Caco-2 (cell line): ENCODE measurements at regions not wholly inside any gene's neighbourhood (a gene's known extent, or its start where the extent isn't known, plus 50 kb on each side); places are given as distances from the start of the nearest gene placed in this dataset.

Source experiments
- BruUV-seq: library from RNA; stranded (reverse); fragments of 400-500 nt; replicated peaks from 2 replicates; lab custom pipeline; 2021; lab: Mats Ljungman, UMichigan
- CTCF ChIA-PET: fragments of 300-600 bp; sonication (Branson Sonifier 250); formaldehyde crosslinking; loops from one replicate; lab custom pipeline; 2022; ENCODE audit warnings: antibody characterized with exemption; lab: Charles Lee
- POLR2A ChIA-PET: fragments of 300-600 bp; sonication (Branson Sonifier 250); formaldehyde crosslinking; loops from one replicate; lab custom pipeline; 2022; ENCODE audit warnings: antibody characterized with exemption; lab: Charles Lee
- DNase-seq, 2 experiments: peaks; one replicate each; pipeline versions ENCODE4 v3.0.0 to v3.0.0-alpha.2; 2020 to 2022
- H3K27me3 ChIP-seq: replicated peaks from 2 replicates; pipeline ENCODE4 v1.6.0; 2011; ENCODE audit warnings: low read length; ENCODE audit not compliant: control insufficient read depth, insufficient read depth
- H3K36me3 ChIP-seq: 2 replicates; pipeline ENCODE4 v1.5.1; 2011; ENCODE audit warnings: low read length; ENCODE audit not compliant: control insufficient read depth, insufficient read depth
- H3K4me1 ChIP-seq: fragments of 250-450 bp; sonication (Bioruptor Pico); 2 replicates; pipeline ENCODE4 v1.5.1; 2020; ENCODE audit warnings: mild to moderate bottlenecking
- H3K4me3 ChIP-seq: 2 replicates; pipeline ENCODE4 v1.5.1; 2011; ENCODE audit warnings: low read depth, mild to moderate bottlenecking, control low read depth, low read length
- H3K9me3 ChIP-seq: fragments of 250-450 bp; sonication (Bioruptor Pico); 2 replicates; pipeline ENCODE4 v1.5.1; 2020; ENCODE audit warnings: mild to moderate bottlenecking, moderate library complexity
- H3K27ac Mint-ChIP-seq: one replicate; pipeline ENCODE4 v1.8.0; 2022; ENCODE audit warnings: mixed read lengths; ENCODE audit not compliant: unreplicated experiment
- H3K27me3 Mint-ChIP-seq: one replicate; pipeline ENCODE4 v1.8.0; 2022; ENCODE audit warnings: mixed read lengths; ENCODE audit not compliant: insufficient read depth, unreplicated experiment
- H3K36me3 Mint-ChIP-seq: one replicate; pipeline ENCODE4 v1.8.0; 2022; ENCODE audit warnings: mild to moderate bottlenecking, mixed read lengths; ENCODE audit not compliant: insufficient read depth, unreplicated experiment
- H3K4me1 Mint-ChIP-seq: one replicate; pipeline ENCODE4 v1.8.0; 2022; ENCODE audit warnings: low read depth, mixed read lengths; ENCODE audit not compliant: unreplicated experiment
- H3K4me3 Mint-ChIP-seq: one replicate; pipeline ENCODE4 v1.8.0; 2022; ENCODE audit warnings: mild to moderate bottlenecking, moderate library complexity, mixed read lengths; ENCODE audit not compliant: unreplicated experiment
- H3K9me3 Mint-ChIP-seq: one replicate; pipeline ENCODE4 v1.8.0; 2022; ENCODE audit warnings: mixed read lengths; ENCODE audit not compliant: unreplicated experiment
- intact Hi-C: fragments of 100-400 bp; cut with micrococcal nuclease; formaldehyde crosslinking; loops from one replicate; pipeline ENCODE4 v1.10.0; 2022; ENCODE audit not compliant: unreplicated experiment
- TF ChIP-seq, protein P1 (sequence below), 2 experiments: fragments of 200-600 bp in 1 of 2; IDR thresholded peaks; 1 replicate in 1 of 2; 2 replicates in 1 of 2; pipeline versions ENCODE4 v1.5.1 to v1.8.0; 2011 to 2022; ENCODE audit warnings: antibody characterized with exemption in 1 of 2, control low read depth in 1 of 2, inconsistent platforms in 1 of 2, low read depth in 1 of 2, low read length in 1 of 2, mild to moderate bottlenecking in 1 of 2, moderate library complexity in 1 of 2; ENCODE audit not compliant: insufficient read depth in 1 of 2, severe bottlenecking in 1 of 2, unreplicated experiment in 1 of 2

DNA sequence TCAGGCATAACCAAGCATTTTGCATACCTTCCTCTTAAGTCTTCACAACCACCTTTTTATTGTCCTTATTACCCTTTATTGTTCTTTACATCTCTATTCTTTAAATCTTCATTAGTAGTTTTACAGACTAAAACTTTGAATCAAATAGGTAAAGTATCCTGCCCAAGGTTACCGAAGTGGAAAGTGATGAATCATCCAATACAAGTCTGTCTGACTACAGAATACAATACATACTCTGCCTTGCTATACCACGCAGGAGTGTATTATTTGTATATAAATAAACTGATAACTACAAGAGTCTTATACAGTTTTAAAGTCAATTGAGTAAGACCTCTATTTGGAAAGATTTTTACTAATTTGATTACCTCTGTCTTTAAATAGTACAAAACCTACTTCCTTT lies 196.0 kb downstream of the ZEB2 start:
- Mint-ChIP-seq H3K4me3 (no peak overlapping the region), H3K27ac (no peak overlapping the region), H3K9me3 (no peaks in the 10 kb centered on the region), H3K36me3 (no peaks in the 10 kb centered on the region), H3K27me3 (no peaks in the 10 kb centered on the region), H3K4me1 (peaks cover 11% of the 10 kb centered on the region)
- ChIA-PET POLR2A (interaction anchor here (0.6 kb wide), 1 partner anchor 10 kb away, joined by 3 read pairs; no protein-coding TSS in a partner anchor), CTCF (no interaction called here)
- Histone ChIP-seq H3K4me1 (no peaks in the 10 kb centered on the region; the same call in 1 of the 2 replicates), H3K36me3 (no peaks in the 10 kb centered on the region), H3K27me3 (no peaks in the 10 kb centered on the region), H3K4me3 (no peak overlapping the region), H3K9me3 (no peaks in the 10 kb centered on the region)
- TF ChIP-seq, protein P1, sequence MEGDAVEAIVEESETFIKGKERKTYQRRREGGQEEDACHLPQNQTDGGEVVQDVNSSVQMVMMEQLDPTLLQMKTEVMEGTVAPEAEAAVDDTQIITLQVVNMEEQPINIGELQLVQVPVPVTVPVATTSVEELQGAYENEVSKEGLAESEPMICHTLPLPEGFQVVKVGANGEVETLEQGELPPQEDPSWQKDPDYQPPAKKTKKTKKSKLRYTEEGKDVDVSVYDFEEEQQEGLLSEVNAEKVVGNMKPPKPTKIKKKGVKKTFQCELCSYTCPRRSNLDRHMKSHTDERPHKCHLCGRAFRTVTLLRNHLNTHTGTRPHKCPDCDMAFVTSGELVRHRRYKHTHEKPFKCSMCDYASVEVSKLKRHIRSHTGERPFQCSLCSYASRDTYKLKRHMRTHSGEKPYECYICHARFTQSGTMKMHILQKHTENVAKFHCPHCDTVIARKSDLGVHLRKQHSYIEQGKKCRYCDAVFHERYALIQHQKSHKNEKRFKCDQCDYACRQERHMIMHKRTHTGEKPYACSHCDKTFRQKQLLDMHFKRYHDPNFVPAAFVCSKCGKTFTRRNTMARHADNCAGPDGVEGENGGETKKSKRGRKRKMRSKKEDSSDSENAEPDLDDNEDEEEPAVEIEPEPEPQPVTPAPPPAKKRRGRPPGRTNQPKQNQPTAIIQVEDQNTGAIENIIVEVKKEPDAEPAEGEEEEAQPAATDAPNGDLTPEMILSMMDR (IDR thresholded peaks at IDR 0.05; ENCODE audit: insufficient read depth in 1 of 2, low read depth in 1 of 2, low read length in 1 of 2, severe bottlenecking in 1 of 2, unreplicated experiment in 1 of 2), result no peak
- intact Hi-C loops, result no loop called here
- BruUV-seq, result no TSS peak
- no peak for DNase-seq

DNA sequence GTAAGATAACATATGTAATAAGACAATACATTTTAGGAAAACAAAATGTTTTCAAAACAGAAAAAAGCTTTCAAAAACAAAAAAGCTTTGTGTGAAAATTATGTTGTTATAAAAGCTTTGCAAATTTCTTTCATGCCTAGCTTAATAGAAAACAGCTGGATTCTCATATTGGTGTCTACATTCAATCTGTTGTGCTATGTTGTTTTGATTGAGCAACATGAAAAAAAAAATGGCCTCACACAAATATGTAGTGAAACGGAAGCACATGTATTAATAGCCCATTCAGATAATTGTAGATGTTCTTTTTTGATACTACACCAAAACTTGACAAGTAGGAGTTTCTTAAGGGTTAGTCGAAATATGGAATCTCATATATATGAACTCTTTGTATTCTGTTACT lies 197.5 kb downstream of the ZEB2 start:
- Mint-ChIP-seq H3K4me1 (peaks cover 10% of the 10 kb centered on the region), H3K27ac (no peak overlapping the region), H3K27me3 (no peaks in the 10 kb centered on the region), H3K9me3 (no peaks in the 10 kb centered on the region), H3K36me3 (no peaks in the 10 kb centered on the region), H3K4me3 (no peak overlapping the region)
- ChIA-PET CTCF (no interaction called here), POLR2A (no interaction called here)
- Histone ChIP-seq H3K9me3 (no peaks in the 10 kb centered on the region), H3K27me3 (no peaks in the 10 kb centered on the region), H3K4me3 (no peak overlapping the region), H3K4me1 (no peaks in the 10 kb centered on the region; the same call in 1 of the 2 replicates), H3K36me3 (no peaks in the 10 kb centered on the region)
- intact Hi-C loops, result no loop called here
- no peak for DNase-seq
- TF ChIP-seq, protein P1 (IDR thresholded peaks at IDR 0.05; ENCODE audit: insufficient read depth in 1 of 2, low read depth in 1 of 2, low read length in 1 of 2, severe bottlenecking in 1 of 2, unreplicated experiment in 1 of 2), result no peak
- no TSS peak for BruUV-seq

DNA sequence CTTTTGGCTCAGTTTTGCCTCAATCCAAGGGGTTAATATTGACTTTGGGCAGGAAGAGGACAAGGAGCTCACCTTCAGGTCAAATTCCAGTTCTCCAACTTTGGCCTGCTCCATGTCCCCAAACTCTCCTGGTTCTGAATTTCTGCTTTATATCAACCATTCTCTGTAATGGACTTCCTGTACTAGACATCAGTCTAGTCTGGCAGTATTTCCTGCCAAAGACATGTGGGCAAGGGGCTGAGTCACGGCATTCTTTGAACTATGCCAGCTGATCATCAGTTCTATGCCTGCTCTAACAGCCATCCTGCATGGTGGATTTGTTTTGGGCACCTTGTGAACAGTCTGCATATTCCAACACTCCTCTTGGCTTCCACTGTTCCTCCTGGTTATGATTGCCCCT lies 199.4 kb downstream of the ZEB2 start:
- no peak for DNase-seq
- POLR2A ChIA-PET, result no interaction called here
- no peaks in the 10 kb centered on the region; the same call in 1 of the 2 replicates for H3K4me1 ChIP-seq
- no peaks in the 10 kb centered on the region for H3K36me3 ChIP-seq
- CTCF ChIA-PET, result no interaction called here
- Mint-ChIP-seq H3K36me3 (no peaks in the 10 kb centered on the region), H3K4me3 (no peak overlapping the region), H3K4me1 (no peaks in the 10 kb centered on the region), H3K27ac (no peak overlapping the region), H3K9me3 (no peaks in the 10 kb centered on the region), H3K27me3 (no peaks in the 10 kb centered on the region)
- TF ChIP-seq, protein P1 (IDR thresholded peaks at IDR 0.05; ENCODE audit: insufficient read depth in 1 of 2, low read depth in 1 of 2, low read length in 1 of 2, severe bottlenecking in 1 of 2, unreplicated experiment in 1 of 2), result no peak
- no peaks in the 10 kb centered on the region for H3K27me3 ChIP-seq
- intact Hi-C loops, result no loop called here
- BruUV-seq, result no TSS peak
- H3K9me3 ChIP-seq, result no peaks in the 10 kb centered on the region
- no peak overlapping the region for H3K4me3 ChIP-seq
